Ectodermal cell (in vitro differentiated cells): ENCODE measurements at regions not wholly inside any gene's neighbourhood (a gene's known extent, or its start where the extent isn't known, plus 50 kb on each side); places are given as distances from the start of the nearest gene placed in this dataset.

ENCODE experiments used
- H3K27ac ChIP-seq: 2 replicates; pipeline ENCODE4 v1.7.0; 2013; ENCODE audit warnings: mild to moderate bottlenecking, low read depth, low read length; ENCODE audit not compliant: insufficient read depth, poor library complexity, severe bottlenecking
- H3K27me3 ChIP-seq: 2 replicates; pipeline ENCODE4 v1.7.0; 2013; ENCODE audit warnings: mild to moderate bottlenecking, low read length; ENCODE audit not compliant: insufficient read depth, control insufficient read depth, poor library complexity, severe bottlenecking
- H3K36me3 ChIP-seq: one replicate; pipeline ENCODE4 v1.7.0; 2013; ENCODE audit warnings: low read length; ENCODE audit not compliant: control insufficient read depth, insufficient read depth
- H3K4me1 ChIP-seq: one replicate; pipeline ENCODE4 v1.7.0; 2013; ENCODE audit warnings: low read length; ENCODE audit not compliant: control insufficient read depth, insufficient read depth
- H3K4me3 ChIP-seq: 2 replicates; pipeline ENCODE4 v1.7.0; 2013; ENCODE audit warnings: low read depth, low read length, control low read depth; ENCODE audit not compliant: insufficient read depth
- H3K9me3 ChIP-seq: 2 replicates; pipeline ENCODE4 v1.7.0; 2013; ENCODE audit warnings: mild to moderate bottlenecking, low read length, moderate library complexity; ENCODE audit not compliant: control insufficient read depth
- WGBS, 2 experiments: methylation state at CpG; one replicate each; pipeline ENCODE4 v1.1.7; 2013; ENCODE audit warnings: missing lambda C conversion rate in 2 of 2; 5-methylcytosine and 5-hydroxymethylcytosine counted together

GRCh38 chr4:96763546-96763945 is 923.7 kb downstream of the PDHA2 start:
- no peak overlapping the region for H3K4me3 ChIP-seq
- WGBS, 2 experiments: 94 to 99% methylated on average over 3 of the region's 3 CpGs
- no peaks in the 10 kb centered on the region for H3K4me1 ChIP-seq
- no peaks in the 10 kb centered on the region for H3K36me3 ChIP-seq
- no peak overlapping the region for H3K27ac ChIP-seq
- H3K9me3 ChIP-seq: no peaks in the 10 kb centered on the region
- no peaks in the 10 kb centered on the region for H3K27me3 ChIP-seq

GRCh38 chr4:96766359-96766758 is 926.5 kb downstream of the PDHA2 start:
- Histone ChIP-seq H3K27me3 (no peaks in the 10 kb centered on the region), H3K4me1 (no peaks in the 10 kb centered on the region), H3K27ac (no peak overlapping the region), H3K4me3 (no peak overlapping the region), H3K36me3 (no peaks in the 10 kb centered on the region), H3K9me3 (no peaks in the 10 kb centered on the region)
- WGBS, 2 experiments: 95% methylated on average over 5 of the region's 5 CpGs

- Histone ChIP-seq H3K4me3 (no peak overlapping the region), H3K4me1 (no peaks in the 10 kb centered on the region), H3K36me3 (no peaks in the 10 kb centered on the region), H3K27ac (no peak overlapping the region), H3K27me3 (no peaks in the 10 kb centered on the region), H3K9me3 (no peaks in the 10 kb centered on the region)
- WGBS, 2 experiments: 94% methylated on average over 4 of the region's 5 CpGs
Measured at GRCh38 chr4:96767815-96768480, 928.1 kb downstream of the PDHA2 start.

GRCh38 chr4:96775501-96775900 is 935.6 kb downstream of the PDHA2 start:
- H3K4me3 ChIP-seq: no peak overlapping the region
- no peak overlapping the region for H3K27ac ChIP-seq
- no peaks in the 10 kb centered on the region for H3K27me3 ChIP-seq
- WGBS, 2 experiments: 88 to 94% methylated on average over 1 to 2 of the region's 2 CpGs
- H3K9me3 ChIP-seq: no peaks in the 10 kb centered on the region
- no peaks in the 10 kb centered on the region for H3K4me1 ChIP-seq
- H3K36me3 ChIP-seq: no peaks in the 10 kb centered on the region

- Histone ChIP-seq H3K36me3 (no peaks in the 10 kb centered on the region), H3K9me3 (no peaks in the 10 kb centered on the region), H3K4me3 (no peak overlapping the region), H3K27ac (no peak overlapping the region), H3K27me3 (no peaks in the 10 kb centered on the region), H3K4me1 (no peaks in the 10 kb centered on the region)
- 90 to 100% methylated on average over 1 of the region's 2 CpGs for WGBS, 2 experiments
Measured at GRCh38 chr4:96776920-96777527, 937.1 kb downstream of the PDHA2 start.

- H3K4me3 ChIP-seq: no peak overlapping the region
- H3K4me1 ChIP-seq: no peaks in the 10 kb centered on the region
- H3K9me3 ChIP-seq: no peaks in the 10 kb centered on the region
- no peaks in the 10 kb centered on the region for H3K27me3 ChIP-seq
- WGBS, 2 experiments: 90 to 93% methylated on average over 4 of the region's 4 CpGs
- no peaks in the 10 kb centered on the region for H3K36me3 ChIP-seq
- no peak overlapping the region for H3K27ac ChIP-seq
Measured at GRCh38 chr4:96784336-96784735, 944.4 kb downstream of the PDHA2 start.

- 85 to 90% methylated on average over 3 of the region's 3 CpGs for WGBS, 2 experiments
- no peaks in the 10 kb centered on the region for H3K4me1 ChIP-seq
- no peaks in the 10 kb centered on the region for H3K27me3 ChIP-seq
- H3K27ac ChIP-seq: no peak overlapping the region
- no peaks in the 10 kb centered on the region for H3K9me3 ChIP-seq
- no peaks in the 10 kb centered on the region for H3K36me3 ChIP-seq
- no peak overlapping the region for H3K4me3 ChIP-seq
Measured at GRCh38 chr4:96786306-96786705, 946.4 kb downstream of the PDHA2 start.

- no peaks in the 10 kb centered on the region for H3K9me3 ChIP-seq
- WGBS, 2 experiments: 100% methylated on average over 1 of the region's 1 CpG; no CpG with 5 or more reads in 1 of the 2 experiments
- H3K27ac ChIP-seq: no peak overlapping the region
- no peaks in the 10 kb centered on the region for H3K36me3 ChIP-seq
- no peak overlapping the region for H3K4me3 ChIP-seq
- H3K4me1 ChIP-seq: no peaks in the 10 kb centered on the region
- no peaks in the 10 kb centered on the region for H3K27me3 ChIP-seq
Measured at GRCh38 chr4:96787766-96788165, 947.9 kb downstream of the PDHA2 start.

GRCh38 chr4:96809563-96809962 is 969.7 kb downstream of the PDHA2 start:
- no peak overlapping the region for H3K27ac ChIP-seq
- no peak overlapping the region for H3K4me3 ChIP-seq
- H3K4me1 ChIP-seq: no peaks in the 10 kb centered on the region
- no peaks in the 10 kb centered on the region for H3K9me3 ChIP-seq
- WGBS, 2 experiments: 97 to 98% methylated on average over 2 of the region's 2 CpGs
- H3K27me3 ChIP-seq: no peaks in the 10 kb centered on the region
- no peaks in the 10 kb centered on the region for H3K36me3 ChIP-seq

GRCh38 chr4:96827086-96827485 is 987.2 kb downstream of the PDHA2 start:
- Histone ChIP-seq H3K4me1 (no peaks in the 10 kb centered on the region), H3K27ac (no peak overlapping the region), H3K9me3 (no peaks in the 10 kb centered on the region), H3K36me3 (no peaks in the 10 kb centered on the region), H3K27me3 (no peaks in the 10 kb centered on the region), H3K4me3 (no peak overlapping the region)
- WGBS, 2 experiments: 93% methylated on average over 3 to 4 of the region's 4 CpGs
